ENCODE measurements at regions not wholly inside any gene's neighbourhood (a gene's known extent, or its start where the extent isn't known, plus 50 kb on each side); places are given as distances from the start of the nearest gene placed in this dataset.
"Not testable (repeated sequence)": the region's sequence is repeated elsewhere in the genome, so short reads cannot be mapped to it uniquely, and the experiment has no call there.

DNA sequence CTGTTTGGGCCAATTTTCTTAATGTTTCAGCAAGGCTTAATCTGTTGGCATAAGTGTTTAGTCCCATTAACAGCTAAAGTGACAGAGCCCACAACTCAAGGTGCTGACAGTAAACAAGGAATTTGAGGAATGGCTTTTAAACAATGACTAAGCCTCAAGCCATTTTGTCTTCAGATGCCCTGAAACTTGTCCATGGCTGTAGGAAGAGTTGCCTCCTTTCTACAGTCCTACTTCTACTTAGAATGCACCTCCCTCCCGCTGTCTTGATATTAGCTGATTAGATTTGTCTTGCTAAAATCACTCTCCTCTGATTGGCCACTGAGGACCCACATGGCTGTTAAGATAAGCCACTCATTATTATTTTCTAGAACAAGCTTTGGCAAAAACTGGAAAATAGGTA is 188.4 kb upstream of the OTX2 start:
- Histone ChIP-seq H3K27ac (no peak overlapping the region), H3K36me3 (no peaks in the 10 kb centered on the region), H3K27me3 (ENCODE audit: insufficient read depth, low read depth, severe bottlenecking) (no peaks in the 10 kb centered on the region), H3K9me3 (ENCODE audit: severe bottlenecking) (no peaks in the 10 kb centered on the region), H3K4me3 (ENCODE audit: low read depth, low read length) (no peak overlapping the region)
- no peak for DNase-seq
- no peak for TF ChIP-seq CTCF (IDR thresholded peaks at IDR 0.05; ENCODE audit: low read depth, low read length)

GRCh38 chr14:56996721-56997399 is 186.6 kb upstream of the OTX2 start:
- no peaks in the 10 kb centered on the region for H3K9me3 ChIP-seq (ENCODE audit: severe bottlenecking)
- no peak for TF ChIP-seq CTCF (IDR thresholded peaks at IDR 0.05; ENCODE audit: low read depth, low read length)
- no peaks in the 10 kb centered on the region for H3K36me3 ChIP-seq
- H3K27ac ChIP-seq, result no peak overlapping the region
- peak; percentile 23 for DNase-seq
- H3K4me3 ChIP-seq (ENCODE audit: low read depth, low read length), result no peak overlapping the region
- no peaks in the 10 kb centered on the region for H3K27me3 ChIP-seq (ENCODE audit: insufficient read depth, low read depth, severe bottlenecking)

DNA sequence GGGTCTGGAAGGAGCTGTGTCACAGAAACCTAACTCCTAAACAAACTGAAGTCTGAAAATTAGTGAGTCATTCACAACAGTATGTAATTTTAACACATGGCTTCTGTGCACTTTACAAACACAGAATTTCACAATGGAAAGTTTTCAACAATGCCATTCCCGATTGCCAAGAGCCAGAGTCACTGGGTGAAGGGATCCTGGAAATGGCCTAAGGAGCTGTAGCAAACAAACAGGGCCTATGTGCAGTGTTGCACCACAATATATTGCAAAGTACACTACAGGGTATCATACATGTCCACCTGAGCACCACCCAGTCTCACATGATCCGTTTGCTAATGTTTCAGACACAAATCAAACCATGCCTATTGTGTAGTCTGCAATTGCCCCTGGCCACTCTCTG is 184.7 kb upstream of the OTX2 start:
- H3K4me3 ChIP-seq (ENCODE audit: low read depth, low read length), result no peak overlapping the region
- no peak overlapping the region for H3K27ac ChIP-seq
- DNase-seq, result no peak
- H3K9me3 ChIP-seq (ENCODE audit: severe bottlenecking), result no peaks in the 10 kb centered on the region
- H3K36me3 ChIP-seq, result no peaks in the 10 kb centered on the region
- TF ChIP-seq CTCF (IDR thresholded peaks at IDR 0.05; ENCODE audit: low read depth, low read length), result no peak
- no peaks in the 10 kb centered on the region for H3K27me3 ChIP-seq (ENCODE audit: insufficient read depth, low read depth, severe bottlenecking)

- no peak for DNase-seq
- no peak for TF ChIP-seq CTCF (IDR thresholded peaks at IDR 0.05; ENCODE audit: low read depth, low read length)
- Histone ChIP-seq H3K36me3 (no peaks in the 10 kb centered on the region), H3K27me3 (ENCODE audit: insufficient read depth, low read depth, severe bottlenecking) (no peaks in the 10 kb centered on the region), H3K27ac (no peak overlapping the region), H3K4me3 (ENCODE audit: low read depth, low read length) (no peak overlapping the region), H3K9me3 (ENCODE audit: severe bottlenecking) (no peaks in the 10 kb centered on the region)
Observed at GRCh38 chr14:56992332-56992820, 182.1 kb upstream of the OTX2 start.

DNA sequence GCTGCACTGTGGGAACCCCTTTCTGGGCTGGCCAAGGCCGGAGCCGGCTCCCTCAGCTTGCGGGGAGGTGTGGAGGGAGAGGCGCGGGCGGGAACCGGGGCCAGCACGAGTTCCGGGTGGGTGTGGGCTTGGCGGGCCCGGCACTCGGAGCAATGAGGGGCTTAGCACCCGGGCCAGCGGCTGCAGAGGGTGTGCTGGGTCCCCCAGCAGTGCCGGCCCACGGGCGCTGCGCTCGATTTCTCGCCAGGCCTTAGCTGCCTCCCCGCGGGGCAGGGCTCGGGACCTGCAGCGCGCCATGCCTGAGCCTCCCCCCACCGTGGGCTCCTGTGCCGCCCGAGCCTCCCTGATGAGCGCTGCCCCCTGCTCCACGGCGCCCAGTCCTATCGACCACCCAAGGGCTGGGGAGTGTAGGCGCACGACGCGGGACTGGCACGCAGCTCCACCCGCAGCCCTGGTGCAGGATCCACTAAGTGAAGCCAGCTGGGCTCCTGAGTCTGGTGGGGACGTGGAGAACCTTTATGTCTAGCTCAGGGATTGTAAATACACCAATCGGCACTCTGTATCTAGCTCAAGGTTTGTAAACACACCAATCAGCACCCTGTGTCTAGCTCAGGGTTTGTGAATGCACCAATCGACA is 180.8 kb upstream of the OTX2 start:
- H3K27me3 ChIP-seq (ENCODE audit: insufficient read depth, low read depth, severe bottlenecking); H3K36me3 ChIP-seq; DNase-seq; H3K27ac ChIP-seq; H3K9me3 ChIP-seq (ENCODE audit: severe bottlenecking); H3K4me3 ChIP-seq (ENCODE audit: low read depth, low read length): not testable (repeated sequence)

DNA sequence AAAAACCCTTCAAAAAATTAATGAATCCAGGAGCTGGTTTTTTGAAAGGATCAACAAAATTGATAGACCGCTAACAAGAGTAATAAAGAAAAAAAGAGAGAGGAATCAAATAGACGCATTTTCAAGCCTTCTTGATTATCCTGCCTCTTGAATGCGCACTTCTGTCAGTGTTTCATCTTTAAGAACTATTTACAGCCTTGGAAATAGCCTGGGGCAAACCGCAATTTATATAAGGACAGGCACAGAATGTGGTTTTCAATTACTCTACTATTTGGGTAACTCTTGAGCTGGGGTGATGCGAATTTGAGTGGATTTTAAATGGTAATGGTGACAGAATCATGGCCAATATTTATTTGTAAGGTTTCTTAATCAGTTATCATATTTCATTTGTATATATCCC is 179.1 kb upstream of the OTX2 start:
- no peak for DNase-seq
- no peak for TF ChIP-seq CTCF (IDR thresholded peaks at IDR 0.05; ENCODE audit: low read depth, low read length)

More for the DNA sequence above, 179.1 kb upstream of the OTX2 start:
- Histone ChIP-seq H3K9me3 (ENCODE audit: severe bottlenecking) (no peaks in the 10 kb centered on the region), H3K27ac (no peak overlapping the region), H3K4me3 (ENCODE audit: low read depth, low read length) (no peak overlapping the region), H3K27me3 (ENCODE audit: insufficient read depth, low read depth, severe bottlenecking) (no peaks in the 10 kb centered on the region), H3K36me3 (no peaks in the 10 kb centered on the region)

Data from WERI-Rb-1 (cell line).